Endothelial cell of umbilical vein (primary cell): ENCODE measurements at regions not wholly inside any gene's neighbourhood (a gene's known extent, or its start where the extent isn't known, plus 50 kb on each side); places are given as distances from the start of the nearest gene placed in this dataset.

ENCODE experiments used
- BruUV-seq: library from RNA; stranded (reverse); fragments of 400-500 nt; replicated peaks from 2 replicates; lab custom pipeline; 2021; lab: Mats Ljungman, UMichigan
- CTCF ChIA-PET: fragments of 300-600, 350-600 bp; sonication (Branson Sonifier 250); formaldehyde crosslinking; loops from one replicate; lab custom pipeline; 2021; ENCODE audit warnings: antibody characterized with exemption, inconsistent platforms; lab: Charles Lee
- POLR2A ChIA-PET: fragments of 300-600, 350-600 bp; sonication (Branson Sonifier 250); formaldehyde crosslinking; loops from one replicate; lab custom pipeline; 2021; ENCODE audit warnings: antibody characterized with exemption, inconsistent platforms; lab: Charles Lee
- DNase-seq: peaks from one replicate; pipeline ENCODE4 v3.0.0-alpha.2; 2011; ENCODE audit warnings: low read depth, low spot score
- FAIRE-seq: peaks from 2 replicates; lab custom pipeline; 2011; peaks lifted over from hg19 to GRCh38; lab: Jason Lieb, UNC
- H2AFZ ChIP-seq: 2 replicates; pipeline ENCODE4 v1.6.0; 2012; ENCODE audit warnings: low read depth, low read length, control low read depth, inconsistent platforms
- H3K27ac ChIP-seq: 2 replicates; pipeline ENCODE4 v1.5.1; 2011; ENCODE audit warnings: low read depth, mild to moderate bottlenecking, control low read depth, low read length, moderate library complexity; ENCODE audit not compliant: insufficient read depth
- H3K27me3 ChIP-seq, 2 experiments: 2 replicates each; pipeline versions ENCODE4 v1.6.0 to v1.6.1; 2011; ENCODE audit warnings: low read length in 2 of 2, mixed read lengths in 1 of 2; ENCODE audit not compliant: control insufficient read depth in 2 of 2, insufficient read depth in 2 of 2
- H3K36me3 ChIP-seq, 2 experiments: 2 replicates in 1 of 2; 3 replicates in 1 of 2; pipeline ENCODE4 v1.5.1; 2011; ENCODE audit warnings: low read length in 2 of 2, mild to moderate bottlenecking in 1 of 2, moderate library complexity in 1 of 2; ENCODE audit not compliant: control insufficient read depth in 2 of 2, insufficient read depth in 2 of 2; ENCODE audit errors: extremely low read depth in 1 of 2
- H3K4me1 ChIP-seq: 3 replicates; pipeline ENCODE4 v1.5.1; 2011; ENCODE audit warnings: mild to moderate bottlenecking, low read length; ENCODE audit not compliant: control insufficient read depth, insufficient read depth; ENCODE audit errors: extremely low read depth
- H3K4me2 ChIP-seq: 2 replicates; pipeline ENCODE4 v1.6.1; 2011; ENCODE audit warnings: low read length, control low read depth, mixed read lengths; ENCODE audit not compliant: insufficient read depth
- H3K4me3 ChIP-seq, 3 experiments: fragments of 200-600 bp in 1 of 3; sonication (generic), shearing (Covaris generic) in 1 of 3; replicated peaks in 1 of 3; 2 replicates each; pipeline ENCODE4 v1.5.1; 2011 to 2016; ENCODE audit warnings: control low read depth in 3 of 3, low read length in 3 of 3, mild to moderate bottlenecking in 2 of 3, inconsistent platforms in 1 of 3, low read depth in 1 of 3, moderate library complexity in 1 of 3; ENCODE audit not compliant: insufficient read depth in 1 of 3
- H3K79me2 ChIP-seq: 2 replicates; pipeline ENCODE4 v1.6.0; 2012; ENCODE audit warnings: low read length, inconsistent platforms; ENCODE audit not compliant: control insufficient read depth, insufficient read depth
- H3K9ac ChIP-seq: replicated peaks from 2 replicates; pipeline ENCODE3; 2011; ENCODE audit warnings: low read length, control low read depth; ENCODE audit not compliant: insufficient read depth; ENCODE audit errors: extremely low read depth
- H3K9me1 ChIP-seq: replicated peaks from 3 replicates; pipeline ENCODE4 v1.6.0; 2011; ENCODE audit warnings: mild to moderate bottlenecking, low read length; ENCODE audit not compliant: control insufficient read depth, insufficient read depth; ENCODE audit errors: extremely low read depth
- H3K9me3 ChIP-seq: replicated peaks from 2 replicates; pipeline ENCODE4 v1.5.1; 2012; ENCODE audit warnings: low read length, inconsistent platforms; ENCODE audit not compliant: control insufficient read depth, insufficient read depth
- H4K20me1 ChIP-seq: replicated peaks from 2 replicates; pipeline ENCODE3; 2011; ENCODE audit warnings: mild to moderate bottlenecking, low read length; ENCODE audit not compliant: control insufficient read depth, insufficient read depth; ENCODE audit errors: extremely low read depth
- CTCF ChIP-seq, 2 donors: IDR thresholded peaks; 1 replicate in 1 of 2; 2 replicates in 1 of 2; pipeline ENCODE4 v1.5.1; 2011; ENCODE audit warnings: low read length in 2 of 2, mild to moderate bottlenecking in 2 of 2, moderate library complexity in 2 of 2, control low read depth in 1 of 2, inconsistent platforms in 1 of 2, low read depth in 1 of 2; ENCODE audit not compliant: insufficient read depth in 1 of 2; ENCODE audit errors: extremely low read depth in 1 of 2
- EZH2 ChIP-seq: IDR thresholded peaks from 2 replicates; pipeline ENCODE4 v1.6.1; 2012; ENCODE audit warnings: borderline replicate concordance, low read depth, mild to moderate bottlenecking, moderate library complexity, low read length, inconsistent platforms; ENCODE audit not compliant: severe bottlenecking
- FOS ChIP-seq: IDR thresholded peaks from 2 replicates; pipeline ENCODE4 v1.6.1; 2011; ENCODE audit warnings: mild to moderate bottlenecking, low read length, moderate library complexity, borderline replicate concordance; ENCODE audit not compliant: insufficient read depth
- GATA2 ChIP-seq: IDR thresholded peaks from 2 replicates; pipeline ENCODE4 v1.7.0; 2011; ENCODE audit warnings: low read depth, mild to moderate bottlenecking, moderate library complexity, mixed read lengths, low read length; ENCODE audit not compliant: insufficient read length, insufficient read depth
- JUN ChIP-seq: IDR thresholded peaks from 2 replicates; pipeline ENCODE4 v1.6.1; 2011; ENCODE audit warnings: borderline replicate concordance, low read depth; ENCODE audit not compliant: insufficient read length, insufficient read depth
- MAX ChIP-seq: IDR thresholded peaks from 2 replicates; pipeline ENCODE4 v1.6.1; 2011; ENCODE audit not compliant: insufficient read depth, insufficient read length
- MYC ChIP-seq: IDR thresholded peaks from one replicate; pipeline ENCODE4 v1.6.1; 2011; ENCODE audit warnings: mild to moderate bottlenecking, low read depth, low read length
- POLR2A ChIP-seq: IDR thresholded peaks from 2 replicates; pipeline ENCODE4 v1.6.1; 2012; ENCODE audit warnings: low read depth, mild to moderate bottlenecking, control low read depth, low read length
- POLR2AphosphoS5 ChIP-seq: IDR thresholded peaks from 2 replicates; pipeline ENCODE4 v1.6.1; 2012; ENCODE audit warnings: low read depth, mild to moderate bottlenecking, control low read depth, low read length, moderate library complexity; ENCODE audit not compliant: insufficient read depth
- dilution Hi-C: fragments of 300-500 bp; cut with MboI; formaldehyde crosslinking; loops from one replicate; pipeline ENCODE4 v1.15.0; 2019; ENCODE audit warnings: low sequenced_read_pairs; ENCODE audit not compliant: extremely low pct_ligation_motif_present
- intact Hi-C: fragments of 100-400 bp; cut with micrococcal nuclease; formaldehyde crosslinking; loops from one replicate; pipeline ENCODE4 v1.10.0; 2022

GRCh38 chr1:99171184-99171813 lies 93.0 kb upstream of the PLPPR4 start:
- ChIA-PET CTCF (interaction anchor here (0.8 to 1.0 kb wide), 2 partner anchors 10 to 78 kb away, joined by 3 to 5 read pairs; no protein-coding TSS in a partner anchor), POLR2A (no interaction called here)
- TF ChIP-seq POLR2AphosphoS5 (no peak), POLR2A (no peak), CTCF (IDR thresholded peaks at IDR 0.05; ENCODE audit: extremely low read depth in 1 of 2, insufficient read depth in 1 of 2, low read depth in 1 of 2, low read length in 2 of 2) (no peak), EZH2 (no peak), GATA2 (no peak), MYC (no peak), JUN (no peak), FOS (no peak), MAX (no peak)
- Histone ChIP-seq H3K36me3 (no peaks in the 10 kb centered on the region), H4K20me1 (no peaks in the 10 kb centered on the region), H3K79me2 (no peaks in the 10 kb centered on the region), H3K27ac (no peak overlapping the region), H3K9me1 (no peaks in the 10 kb centered on the region), H3K9ac (no peak overlapping the region), H3K4me2 (no peak overlapping the region), H3K27me3 (no peaks in the 10 kb centered on the region), H2AFZ (no peak overlapping the region), H3K4me3 (no peak overlapping the region), H3K9me3 (no peaks in the 10 kb centered on the region), H3K4me1 (peaks cover 6% of the 10 kb centered on the region)
- dilution Hi-C loops (no loop called here), intact Hi-C loops (no loop called here)
- no TSS peak for BruUV-seq
- DNase-seq, result no peak
- FAIRE-seq, result no peak
